ENCODE measurements at regions not wholly inside any gene's neighbourhood (a gene's known extent, or its start where the extent isn't known, plus 50 kb on each side); places are given as distances from the start of the nearest gene placed in this dataset.

- Histone ChIP-seq H3K9ac (replicated peaks in 1 of 4; ENCODE audit: extremely low read depth in 1 of 4, low read depth in 3 of 4, low read length in 3 of 4) (no peak overlapping the region), H3K4ac (replicated peaks; ENCODE audit: insufficient read length, low read depth, low read length) (no peak overlapping the region), H2AK5ac (ENCODE audit: low read depth, low read length) (no peak overlapping the region), H2BK5ac (ENCODE audit: low read depth, low read length) (no peak overlapping the region), H4K8ac (ENCODE audit: extremely low read depth, insufficient read depth, low read length) (no peak overlapping the region), H3K27me3 (replicated peaks in 1 of 4; ENCODE audit: control insufficient read depth in 3 of 4, extremely low read depth in 1 of 4, insufficient read depth in 3 of 4, low read length in 3 of 4) (no peaks in the 10 kb centered on the region), H3K4me3 (ENCODE audit: extremely low read depth in 1 of 4, insufficient read depth in 2 of 4, low read depth in 3 of 4, low read length in 4 of 4) (no peak overlapping the region), H3K14ac (ENCODE audit: insufficient read length) (no peak overlapping the region), H2BK12ac (ENCODE audit: low read depth, low read length) (no peak overlapping the region), H3K4me1 (replicated peaks in 1 of 4; ENCODE audit: control insufficient read depth in 3 of 4, insufficient read depth in 4 of 4, low read length in 3 of 4) (no peaks in the 10 kb centered on the region), H3K27ac (ENCODE audit: low read depth, low read length) (no peak overlapping the region), H4K20me1 (replicated peaks in 1 of 2; ENCODE audit: control insufficient read depth in 1 of 2, insufficient read depth in 2 of 2, low read length in 2 of 2) (no peaks in the 10 kb centered on the region), H2AFZ (ENCODE audit: low read length) (0 out of 2 replicates have a peak overlapping the region, but pooled peaks have one; percentile 34), H2BK120ac (replicated peaks; ENCODE audit: low read depth, low read length) (no peak overlapping the region), H3K23ac (ENCODE audit: insufficient read length) (no peak overlapping the region), H3K4me2 (ENCODE audit: insufficient read depth in 1 of 2, low read depth in 2 of 2, low read length in 2 of 2) (no peak overlapping the region), H3K9me3 (ENCODE audit: insufficient read depth in 2 of 2, low read depth in 1 of 2, low read length in 1 of 2) (no peaks in the 10 kb centered on the region), H3K36me3 (ENCODE audit: control insufficient read depth in 2 of 4, insufficient read depth in 4 of 4, low read length in 3 of 4) (no peaks in the 10 kb centered on the region), H2BK20ac (ENCODE audit: low read length) (no peak overlapping the region), H2BK15ac (ENCODE audit: low read length) (no peak overlapping the region), H3K79me1 (ENCODE audit: low read depth, low read length) (no peaks in the 10 kb centered on the region), H3K23me2 (ENCODE audit: low read depth, low read length) (no peaks in the 10 kb centered on the region; the same call in 1 of the 2 replicates), H3K56ac (replicated peaks; ENCODE audit: insufficient read length, low read depth, low read length) (no peak overlapping the region), H3K18ac (ENCODE audit: extremely low read depth, low read length) (no peak overlapping the region), H4K5ac (ENCODE audit: insufficient read length, low read depth, low read length) (no peak overlapping the region), H3K79me2 (ENCODE audit: control insufficient read depth in 1 of 2, insufficient read depth in 2 of 2, low read length in 2 of 2) (no peaks in the 10 kb centered on the region), H4K91ac (replicated peaks; ENCODE audit: insufficient read length, low read length) (no peak overlapping the region)
- no peak for DNase-seq (ENCODE audit: low read depth in 1 of 2, low spot score in 2 of 2)
- no peak for FAIRE-seq
- WGBS, 2 experiments (ENCODE audit: extremely low coverage in 1 of 2, insufficient coverage in 1 of 2, insufficient read length in 1 of 2, insufficient replicate concordance in 2 of 2, low coverage in 1 of 2, low lambda C conversion rate in 2 of 2, missing lambda C conversion rate in 1 of 2) = 86% methylated on average over 6 of the region's 6 CpGs; no CpG with 5 or more reads in 1 of the 2 experiments
- TF ChIP-seq, protein P1, sequence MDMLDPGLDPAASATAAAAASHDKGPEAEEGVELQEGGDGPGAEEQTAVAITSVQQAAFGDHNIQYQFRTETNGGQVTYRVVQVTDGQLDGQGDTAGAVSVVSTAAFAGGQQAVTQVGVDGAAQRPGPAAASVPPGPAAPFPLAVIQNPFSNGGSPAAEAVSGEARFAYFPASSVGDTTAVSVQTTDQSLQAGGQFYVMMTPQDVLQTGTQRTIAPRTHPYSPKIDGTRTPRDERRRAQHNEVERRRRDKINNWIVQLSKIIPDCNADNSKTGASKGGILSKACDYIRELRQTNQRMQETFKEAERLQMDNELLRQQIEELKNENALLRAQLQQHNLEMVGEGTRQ (IDR thresholded peaks at IDR 0.05; ENCODE audit: low read length) = no peak
- TF ChIP-seq ZNF274 (IDR thresholded peaks at IDR 0.05; ENCODE audit: borderline replicate concordance, extremely low read depth, low read length) = no peak
- no peak for TF ChIP-seq TEAD4 (IDR thresholded peaks at IDR 0.05; ENCODE audit: low read depth, low read length)
- no peak for TF ChIP-seq RFX5 (IDR thresholded peaks at IDR 0.05; ENCODE audit: borderline replicate concordance, low read depth, low read length)
- no peak for TF ChIP-seq CBX5 (IDR thresholded peaks at IDR 0.05; ENCODE audit: low read depth, low read length)
- TF ChIP-seq ATF3 (IDR thresholded peaks at IDR 0.05; ENCODE audit: insufficient read depth, low read depth, low read length) = no peak
- no peak for TF ChIP-seq POLR2A (IDR thresholded peaks at IDR 0.05; ENCODE audit: control extremely low read depth in 1 of 2, low read depth in 2 of 2, low read length in 2 of 2)
- TF ChIP-seq SIN3A (conservative IDR thresholded peaks at IDR 0.05 in 1 of 2, IDR thresholded peaks at IDR 0.05 in 1 of 2; ENCODE audit: low read depth in 1 of 2, low read length in 2 of 2) = no peak
- POLR2A ChIA-PET (ENCODE audit: partially characterized antibody) = no interaction called here
- CTCF ChIA-PET (ENCODE audit: partially characterized antibody) = interaction anchor here (1.1 kb wide), 2 partner anchors 116 to 125 kb away, joined by 3 to 4 read pairs; no protein-coding TSS in a partner anchor
These were observed 129.2 kb upstream of the USP15 start for GRCh38 chr12:62130834-62131552.
